ENCODE measurements at regions not wholly inside any gene's neighbourhood (a gene's known extent, or its start where the extent isn't known, plus 50 kb on each side); places are given as distances from the start of the nearest gene placed in this dataset.

DNA sequence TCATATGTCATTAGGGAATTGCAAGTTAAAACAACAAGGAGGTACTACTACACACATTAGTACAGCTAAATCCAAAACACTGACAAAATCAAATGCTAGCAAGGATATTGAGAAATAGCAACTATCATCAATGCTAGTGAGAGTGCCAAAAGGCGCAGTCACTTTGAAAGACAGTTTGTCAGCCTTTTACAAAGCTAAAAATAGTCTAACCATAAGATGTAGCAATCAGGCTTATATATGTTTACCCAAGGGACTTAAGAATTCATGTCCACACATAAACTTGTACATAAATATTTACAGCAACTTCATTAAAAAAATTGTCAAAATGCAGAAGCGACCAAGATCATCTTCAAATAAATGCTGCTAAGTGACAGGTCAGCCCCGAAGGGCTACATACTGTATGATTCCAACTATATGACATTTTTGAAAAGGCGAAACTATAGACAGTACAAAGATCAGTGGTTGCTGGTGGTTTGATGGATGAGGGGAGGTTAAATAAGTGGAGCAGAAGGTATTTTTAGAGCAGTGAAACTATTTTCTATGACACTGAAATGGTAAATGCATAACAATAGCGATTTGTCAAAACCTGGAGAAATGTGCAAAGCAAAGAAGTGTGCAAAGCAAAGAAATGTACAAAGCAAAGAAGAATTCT, 704.8 kb downstream of the ARAP2 start:
- Histone ChIP-seq H3K27me3 (no peaks in the 10 kb centered on the region), H3K4me1 (no peaks in the 10 kb centered on the region), H3K9me3 (no peaks in the 10 kb centered on the region), H3K36me3 (no peaks in the 10 kb centered on the region), H3K27ac (no peak overlapping the region), H3K4me3 (no peak overlapping the region)
- 64% methylated on average over 5 of the region's 5 CpGs for WGBS (ENCODE audit: insufficient coverage, low coverage, low lambda C conversion rate, missing lambda C conversion rate)
- DNase-seq (no peak), ATAC-seq (no peak)
- intact Hi-C loops (cut with DNase I), result no loop called here
- no peak for TF ChIP-seq POLR2A (IDR thresholded peaks at IDR 0.05)
- TF ChIP-seq, protein P1, sequence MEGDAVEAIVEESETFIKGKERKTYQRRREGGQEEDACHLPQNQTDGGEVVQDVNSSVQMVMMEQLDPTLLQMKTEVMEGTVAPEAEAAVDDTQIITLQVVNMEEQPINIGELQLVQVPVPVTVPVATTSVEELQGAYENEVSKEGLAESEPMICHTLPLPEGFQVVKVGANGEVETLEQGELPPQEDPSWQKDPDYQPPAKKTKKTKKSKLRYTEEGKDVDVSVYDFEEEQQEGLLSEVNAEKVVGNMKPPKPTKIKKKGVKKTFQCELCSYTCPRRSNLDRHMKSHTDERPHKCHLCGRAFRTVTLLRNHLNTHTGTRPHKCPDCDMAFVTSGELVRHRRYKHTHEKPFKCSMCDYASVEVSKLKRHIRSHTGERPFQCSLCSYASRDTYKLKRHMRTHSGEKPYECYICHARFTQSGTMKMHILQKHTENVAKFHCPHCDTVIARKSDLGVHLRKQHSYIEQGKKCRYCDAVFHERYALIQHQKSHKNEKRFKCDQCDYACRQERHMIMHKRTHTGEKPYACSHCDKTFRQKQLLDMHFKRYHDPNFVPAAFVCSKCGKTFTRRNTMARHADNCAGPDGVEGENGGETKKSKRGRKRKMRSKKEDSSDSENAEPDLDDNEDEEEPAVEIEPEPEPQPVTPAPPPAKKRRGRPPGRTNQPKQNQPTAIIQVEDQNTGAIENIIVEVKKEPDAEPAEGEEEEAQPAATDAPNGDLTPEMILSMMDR (IDR thresholded peaks at IDR 0.05), result no peak

GRCh38 chr4:35541146-35541887, 703.0 kb downstream of the ARAP2 start:
- Histone ChIP-seq H3K4me3 (no peak overlapping the region), H3K4me1 (no peaks in the 10 kb centered on the region), H3K27ac (no peak overlapping the region), H3K36me3 (no peaks in the 10 kb centered on the region), H3K27me3 (no peaks in the 10 kb centered on the region), H3K9me3 (no peaks in the 10 kb centered on the region)
- 100% methylated on average over 1 of the region's 12 CpGs for WGBS (ENCODE audit: insufficient coverage, low coverage, low lambda C conversion rate, missing lambda C conversion rate)
- peak in 1 of 4 donors; percentile 36 for ATAC-seq
- DNase-seq, result peak in 1 of 3 donors; percentile 40
- intact Hi-C loops (cut with DNase I), result no loop called here
- TF ChIP-seq, protein P1 (IDR thresholded peaks at IDR 0.05), result no peak
- no peak for TF ChIP-seq POLR2A (IDR thresholded peaks at IDR 0.05)

- no peak for TF ChIP-seq POLR2A (IDR thresholded peaks at IDR 0.05)
- TF ChIP-seq, protein P1 (IDR thresholded peaks at IDR 0.05), result no peak
- Histone ChIP-seq H3K36me3 (no peaks in the 10 kb centered on the region), H3K4me1 (no peaks in the 10 kb centered on the region), H3K27me3 (no peaks in the 10 kb centered on the region), H3K27ac (no peak overlapping the region), H3K9me3 (no peaks in the 10 kb centered on the region), H3K4me3 (no peak overlapping the region)
- DNase-seq (no peak), ATAC-seq (no peak)
- intact Hi-C loops (cut with DNase I), result no loop called here
- WGBS (ENCODE audit: insufficient coverage, low coverage, low lambda C conversion rate, missing lambda C conversion rate), result 72% methylated on average over 5 of the region's 5 CpGs
Observed at GRCh38 chr4:35541888-35542213, 702.5 kb downstream of the ARAP2 start.

DNA sequence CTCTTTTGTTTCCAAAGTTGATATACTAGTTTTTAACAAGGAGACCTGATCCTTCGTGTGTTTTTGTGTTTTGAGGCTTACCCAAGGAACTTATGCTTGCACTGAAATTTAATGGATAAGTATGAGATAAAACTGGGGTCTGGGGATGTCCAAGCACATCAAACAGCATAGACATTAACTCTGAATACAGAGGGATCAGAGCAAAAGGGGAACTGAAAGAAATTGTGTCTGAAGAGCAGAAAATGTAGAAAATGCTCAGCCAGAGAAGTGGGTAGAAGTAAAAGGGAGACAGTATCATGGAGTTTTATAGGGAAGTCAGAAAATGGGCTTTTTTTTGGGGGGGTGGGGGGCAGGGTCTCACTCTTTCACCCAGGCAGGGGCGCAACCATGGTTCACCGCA, 695.4 kb downstream of the ARAP2 start:
- Histone ChIP-seq H3K36me3 (no peaks in the 10 kb centered on the region), H3K4me3 (no peak overlapping the region), H3K27me3 (no peaks in the 10 kb centered on the region), H3K9me3 (no peaks in the 10 kb centered on the region), H3K4me1 (no peaks in the 10 kb centered on the region), H3K27ac (no peak overlapping the region)
- intact Hi-C loops (cut with DNase I), result no loop called here
- TF ChIP-seq, protein P1 (IDR thresholded peaks at IDR 0.05), result no peak
- no peak for TF ChIP-seq POLR2A (IDR thresholded peaks at IDR 0.05)
- ATAC-seq (no peak), DNase-seq (no peak)
- 64% methylated on average over 3 of the region's 3 CpGs for WGBS (ENCODE audit: insufficient coverage, low coverage, low lambda C conversion rate, missing lambda C conversion rate)

All from right lobe of liver (tissue), 6 donors.